CD4-positive, alpha-beta T cell treated with Interleukin-10 for 1 hour (primary cell): ENCODE measurements at regions not wholly inside any gene's neighbourhood (a gene's known extent, or its start where the extent isn't known, plus 50 kb on each side); places are given as distances from the start of the nearest gene placed in this dataset.
"Not testable (repeated sequence)": the region's sequence is repeated elsewhere in the genome, so short reads cannot be mapped to it uniquely, and the experiment has no call there.

ENCODE experiments used
- DNase-seq: peaks from one replicate; pipeline ENCODE4 v3.0.0-alpha.2; 2020

DNA sequence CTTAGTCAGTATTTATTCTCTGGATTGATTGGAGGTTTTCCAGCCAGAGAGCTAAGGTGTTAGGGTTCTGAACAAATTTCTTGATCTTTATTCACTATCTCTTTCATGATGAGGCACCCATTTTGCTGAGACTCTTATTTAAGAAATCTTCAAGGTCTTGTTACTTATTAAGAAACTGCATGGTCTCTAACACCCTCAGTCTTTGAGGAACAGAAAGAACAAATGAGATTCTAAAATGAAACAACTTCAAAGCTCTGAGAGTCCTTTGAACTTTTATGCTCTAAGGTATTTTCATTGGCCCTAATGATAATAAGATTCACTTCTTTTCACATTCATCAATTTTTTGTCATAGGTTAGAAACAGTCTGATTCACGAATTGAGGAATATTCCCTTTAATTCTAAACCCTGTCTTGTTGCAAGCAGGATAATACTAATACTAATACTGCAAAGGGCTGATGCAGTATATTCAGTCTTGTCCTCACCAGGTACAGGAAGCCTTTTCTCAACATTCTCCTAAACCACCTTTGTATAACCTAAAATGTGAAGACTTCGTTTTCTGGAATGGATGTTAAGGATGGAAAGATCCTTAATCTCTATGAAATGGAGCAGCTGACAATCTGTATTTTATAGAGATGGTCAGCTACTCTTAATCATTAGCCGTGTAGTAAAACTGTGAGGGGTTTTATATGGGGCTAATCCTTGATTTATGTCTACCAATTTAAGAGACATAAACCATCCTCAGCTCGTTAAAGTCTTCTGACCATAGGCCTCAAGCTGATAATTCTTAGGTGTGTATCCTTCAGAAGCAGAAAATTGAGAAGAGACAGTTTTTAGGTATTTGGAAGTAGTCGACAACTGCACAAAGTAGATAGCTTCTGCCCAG lies 198.3 kb downstream of the OTOL1 start:
- no peak for DNase-seq

DNA sequence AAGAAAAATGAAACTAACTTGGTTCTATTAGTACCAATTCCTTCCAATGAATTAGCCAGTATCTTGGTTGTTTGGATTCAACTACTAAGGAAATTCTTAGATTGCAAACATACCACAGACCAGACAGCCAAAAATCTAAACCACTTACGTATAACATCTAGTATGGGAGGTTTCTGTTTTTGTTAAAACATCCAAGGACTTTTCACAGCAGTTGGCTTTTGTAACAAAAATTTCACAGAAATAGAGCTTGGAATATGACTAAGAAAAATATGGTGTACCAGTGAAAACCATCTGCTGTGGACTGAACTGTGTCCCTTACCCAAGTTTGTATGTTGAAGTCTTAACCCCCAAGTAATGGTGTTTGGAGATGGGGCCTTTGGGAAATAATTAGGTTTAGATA lies 199.2 kb downstream of the OTOL1 start:
- DNase-seq: no peak

DNA sequence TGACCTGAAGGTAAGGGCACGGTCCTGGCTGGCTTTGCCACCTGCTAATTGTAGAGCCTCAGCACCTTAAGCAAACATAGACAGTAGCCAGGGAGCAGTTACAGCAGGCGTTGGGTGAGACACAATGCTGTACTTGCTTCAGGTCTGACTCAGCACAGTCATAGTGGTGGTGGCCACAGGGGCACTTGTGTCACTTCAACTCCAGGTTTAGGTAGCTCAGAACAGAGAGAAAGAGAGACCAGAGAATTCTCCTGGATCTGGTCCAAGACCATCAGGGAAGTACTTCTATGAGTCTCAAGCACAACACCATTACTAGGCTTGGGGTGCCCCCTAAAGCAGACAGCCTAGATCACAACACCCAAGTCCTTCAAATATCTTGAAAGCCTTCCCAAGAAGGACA lies 204.4 kb downstream of the OTOL1 start:
- no peak for DNase-seq

DNA sequence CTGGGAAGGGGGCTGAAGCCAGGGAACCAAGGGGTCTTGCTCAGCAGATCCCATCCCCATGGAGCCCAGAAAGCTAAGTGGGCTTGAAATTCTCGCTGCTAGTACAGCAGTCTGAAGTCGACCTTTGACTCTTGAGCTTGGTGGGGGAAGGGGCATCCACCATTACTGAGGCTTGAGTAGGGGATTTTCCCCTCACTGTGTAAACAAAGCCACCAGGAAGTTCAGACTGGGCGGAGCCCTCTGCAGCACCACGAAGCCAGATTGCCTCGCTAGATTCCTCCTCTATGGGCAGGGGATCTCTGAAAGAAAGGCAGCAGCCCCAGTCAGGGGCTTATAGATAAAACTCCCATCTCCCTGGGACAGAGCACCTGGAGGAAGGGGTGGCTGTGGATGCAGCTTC lies 210.6 kb downstream of the OTOL1 start:
- not testable (repeated sequence) for DNase-seq

DNA sequence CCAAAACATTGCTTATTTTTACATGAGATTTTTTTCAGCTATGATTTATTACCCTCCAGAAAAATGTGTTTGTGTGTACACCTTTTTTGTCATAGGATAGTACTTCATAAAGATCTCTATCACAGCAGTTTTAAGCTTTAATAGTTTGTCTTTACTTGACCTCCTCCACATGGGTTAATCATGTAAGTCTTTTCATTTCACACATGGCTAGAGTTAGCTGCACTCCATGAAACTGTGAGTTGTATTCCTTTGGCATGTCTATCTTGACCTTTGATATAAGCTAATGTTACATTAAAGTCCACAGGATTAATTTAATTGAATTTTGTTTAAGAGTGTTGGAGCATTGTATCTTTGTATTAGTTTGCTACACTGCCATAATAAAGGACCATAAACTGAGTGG lies 217.1 kb downstream of the OTOL1 start:
- DNase-seq: no peak

DNA sequence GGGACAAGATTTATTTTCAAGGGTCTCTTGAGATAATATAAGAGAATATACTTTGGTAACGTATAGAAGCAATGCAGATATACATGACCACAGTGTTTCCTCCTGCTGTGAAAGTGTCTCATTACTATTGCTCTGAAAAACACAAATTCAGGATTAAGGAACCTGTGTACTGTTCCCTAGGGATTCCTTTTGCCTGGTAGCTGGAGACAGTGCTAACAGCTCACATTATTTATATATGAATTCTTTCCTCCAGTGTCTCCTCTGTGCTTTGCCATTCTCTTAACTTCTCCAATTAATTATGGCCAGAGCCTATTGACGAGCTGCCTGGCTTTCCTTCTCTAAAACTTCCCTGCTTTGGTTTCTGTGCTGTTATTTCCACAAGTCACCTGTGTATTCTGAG lies 235.4 kb downstream of the OTOL1 start:
- DNase-seq: no peak

DNA sequence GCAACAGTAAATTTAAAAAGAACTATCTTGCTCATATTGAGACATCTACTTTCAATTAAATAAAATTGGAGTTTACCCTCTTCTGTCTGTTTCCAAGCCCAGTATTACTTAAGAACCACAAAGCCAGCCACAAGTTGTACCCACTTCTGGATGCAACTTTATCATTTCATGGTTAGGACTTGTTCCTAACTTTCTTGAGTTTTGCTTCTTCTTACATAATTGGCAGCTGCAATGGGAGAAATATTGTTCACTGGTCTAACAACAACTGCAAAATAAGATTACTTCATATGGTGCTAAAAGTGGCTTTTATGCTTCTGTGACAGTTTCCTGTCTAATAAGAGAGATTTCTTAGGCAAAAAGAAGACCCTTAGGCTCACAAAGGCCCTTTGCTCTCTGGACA lies 240.6 kb downstream of the OTOL1 start:
- no peak for DNase-seq

DNA sequence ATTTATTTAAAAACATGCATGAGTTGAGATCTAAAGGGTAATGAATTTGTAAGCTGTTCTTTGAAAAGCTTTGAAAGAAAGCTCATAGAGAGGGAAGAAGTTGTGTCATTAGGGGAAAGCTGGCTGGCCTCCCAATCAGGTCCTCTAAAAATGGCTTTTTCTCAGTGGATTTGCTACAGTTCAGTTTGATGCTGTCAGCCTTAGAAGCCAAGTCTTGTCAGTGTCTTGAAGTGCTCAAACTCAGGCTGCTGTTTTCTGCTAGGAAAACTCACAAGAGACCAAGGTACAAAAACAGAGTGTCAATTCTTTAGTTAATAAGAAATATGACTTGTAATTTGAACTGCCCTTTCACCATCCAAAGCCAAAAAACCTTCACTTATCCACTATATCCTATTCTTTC lies 243.8 kb downstream of the OTOL1 start:
- no peak for DNase-seq

DNA sequence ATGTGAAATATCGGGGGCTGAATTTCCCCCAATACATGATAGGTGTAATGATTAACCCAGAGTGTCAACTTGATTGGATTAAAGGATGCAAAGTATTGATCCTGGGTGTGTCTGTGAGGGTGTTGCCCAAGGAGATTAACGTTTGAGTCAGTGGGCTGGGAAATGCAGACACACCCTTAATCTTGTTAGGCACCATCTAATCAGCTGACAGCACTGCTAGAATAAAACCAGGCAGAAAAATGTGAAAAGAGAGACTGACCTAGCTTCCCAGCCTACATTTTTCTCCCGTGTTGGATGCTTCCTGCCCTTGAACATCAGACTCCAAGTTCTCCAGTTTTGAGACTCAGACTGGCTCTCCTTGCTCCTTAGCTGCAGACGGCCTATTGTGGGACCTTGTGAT lies 247.8 kb downstream of the OTOL1 start:
- DNase-seq: no peak

DNA sequence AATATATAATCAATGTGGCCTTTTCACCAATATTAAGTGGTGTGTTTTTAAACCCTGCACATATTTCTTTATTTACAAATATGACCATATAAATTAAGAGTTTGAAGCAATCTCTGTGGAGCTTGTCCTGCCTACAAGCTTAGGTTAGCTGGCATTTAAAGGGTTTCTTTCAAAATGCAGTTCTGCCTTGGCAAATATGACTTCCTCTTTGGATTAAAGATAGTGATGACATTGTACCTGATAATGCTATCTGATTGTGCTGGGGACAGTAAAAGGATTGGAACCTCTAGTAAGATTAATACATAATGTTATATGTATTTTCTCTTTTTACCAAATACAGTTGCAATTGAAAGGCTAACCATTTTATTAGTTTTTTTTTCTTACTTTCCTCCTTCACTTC lies 249.1 kb downstream of the OTOL1 start:
- DNase-seq: no peak

DNA sequence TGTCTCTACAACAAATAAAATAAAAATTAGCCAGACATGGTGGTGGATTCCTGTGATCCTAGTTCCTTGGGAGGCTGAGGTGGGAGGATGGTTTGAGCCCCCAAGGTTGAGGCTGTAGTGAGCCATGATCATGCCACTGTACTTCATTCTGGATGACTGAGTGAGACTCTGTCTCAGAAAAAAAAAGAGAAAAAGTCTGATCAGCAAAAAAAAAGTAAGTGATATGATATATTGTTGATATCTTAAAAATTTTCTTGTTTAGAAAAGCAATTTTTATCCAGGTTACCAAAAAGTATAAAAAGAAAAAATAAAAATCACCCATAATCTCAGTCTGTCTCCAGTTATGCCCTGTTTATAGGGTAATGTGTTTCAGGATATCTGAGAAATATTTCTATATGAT lies 251.4 kb downstream of the OTOL1 start:
- no peak for DNase-seq

DNA sequence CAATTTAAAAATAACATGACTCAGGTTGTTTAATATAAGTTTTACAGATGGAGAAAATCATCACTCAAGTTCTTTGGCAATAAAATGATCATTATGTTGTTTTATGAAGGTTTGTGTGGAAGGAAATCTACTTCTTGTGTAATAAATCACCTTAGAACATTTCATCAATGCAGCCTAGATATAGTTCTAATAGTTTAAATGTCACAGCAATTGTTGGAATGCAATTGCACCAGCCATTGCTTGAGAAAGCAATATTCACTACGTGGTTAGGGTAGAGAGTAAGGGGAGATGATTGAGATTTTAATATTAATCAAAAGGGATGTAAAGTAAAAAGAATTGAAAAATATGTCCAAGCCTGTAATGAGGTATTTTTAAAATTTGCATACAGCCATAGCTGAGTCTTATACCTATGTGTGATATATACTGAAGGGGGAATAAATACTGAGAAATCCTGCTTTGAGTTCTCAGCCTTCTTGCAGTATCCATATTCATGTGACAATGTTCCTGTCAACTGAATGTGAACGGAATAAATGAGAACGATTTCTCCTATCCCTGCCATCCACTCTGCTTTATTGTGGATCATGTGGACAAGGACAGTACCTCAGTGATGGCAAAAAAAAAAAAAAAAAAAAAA lies 257.9 kb downstream of the OTOL1 start:
- DNase-seq: no peak

DNA sequence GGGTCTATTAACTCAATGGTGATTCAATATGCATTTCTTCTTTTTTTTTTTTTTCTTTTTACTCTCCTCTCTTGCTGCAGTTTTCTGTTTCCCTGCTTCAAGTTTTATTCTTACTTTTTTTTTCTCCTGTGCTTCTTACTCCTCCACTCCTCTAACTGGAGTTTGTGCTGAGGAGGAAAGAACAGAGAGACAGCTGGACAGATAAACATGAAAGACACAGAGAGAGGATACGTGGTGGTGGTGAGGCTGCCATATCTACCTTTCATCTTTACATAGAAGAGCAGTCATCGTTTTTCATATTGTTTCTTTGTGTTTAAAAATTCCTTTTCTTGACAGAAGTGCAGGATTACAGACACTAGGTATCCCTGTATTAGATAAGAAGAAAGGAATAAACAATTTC lies 262.8 kb downstream of the OTOL1 start:
- no peak for DNase-seq

DNA sequence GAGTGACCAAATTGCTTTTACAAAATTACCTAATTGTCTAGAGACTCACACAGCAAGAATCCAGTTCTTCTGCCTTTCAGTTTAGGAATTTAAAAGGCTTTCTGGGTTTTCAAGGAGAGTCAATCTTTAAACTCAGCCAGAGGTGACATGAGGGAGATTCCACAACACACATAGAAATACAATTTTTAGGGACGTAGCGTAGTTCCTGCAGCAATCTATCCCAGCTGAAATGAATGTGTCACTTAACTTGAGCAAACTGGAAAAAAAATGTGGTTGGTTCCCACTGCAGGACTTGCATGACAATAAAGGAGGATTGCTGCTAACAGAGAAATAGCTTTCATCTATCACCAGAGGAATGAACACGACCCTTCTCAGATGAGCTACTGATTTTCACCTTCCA lies 269.7 kb downstream of the OTOL1 start:
- DNase-seq: no peak

DNA sequence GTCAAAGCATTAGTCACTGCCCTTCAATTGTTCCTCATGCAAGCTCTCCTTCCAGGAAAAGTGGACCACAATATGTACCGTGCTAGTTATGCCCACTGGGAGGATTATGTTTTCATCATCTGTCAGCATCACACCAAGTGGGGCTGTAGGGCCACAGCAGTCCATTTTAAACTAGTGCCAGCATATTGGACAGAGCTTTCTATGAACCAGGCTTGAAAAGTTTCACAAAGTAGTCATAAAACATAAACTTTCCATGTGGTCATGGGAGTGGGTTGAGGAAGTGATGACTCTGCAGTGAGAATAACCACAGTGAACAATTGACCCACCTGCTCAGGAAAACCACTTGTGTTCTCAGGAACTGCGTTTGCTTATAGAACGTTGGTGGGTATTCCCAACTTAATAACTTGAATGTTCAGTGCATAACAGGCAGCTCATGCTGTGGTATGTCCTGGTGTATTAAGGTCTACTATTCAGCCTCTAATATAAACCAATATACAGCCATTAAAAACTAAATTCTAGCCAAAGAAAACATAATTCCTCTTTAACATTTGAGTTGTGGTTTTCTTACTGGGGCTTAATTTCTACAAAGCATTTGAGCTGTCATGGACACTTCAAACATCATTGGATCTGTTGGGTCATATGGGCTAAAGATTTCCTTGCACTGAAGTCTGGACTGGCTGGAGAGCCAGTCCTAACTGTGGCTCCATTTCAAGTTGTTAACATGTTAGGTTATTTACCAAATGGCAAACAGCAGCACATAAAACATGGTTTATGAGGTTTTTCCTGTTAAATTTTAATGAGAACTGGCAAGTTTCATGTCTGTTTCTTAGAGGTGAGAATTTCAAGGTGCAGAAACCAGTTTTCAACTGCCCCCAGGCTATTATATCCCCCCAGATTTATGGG lies 274.1 kb downstream of the OTOL1 start:
- DNase-seq: no peak

DNA sequence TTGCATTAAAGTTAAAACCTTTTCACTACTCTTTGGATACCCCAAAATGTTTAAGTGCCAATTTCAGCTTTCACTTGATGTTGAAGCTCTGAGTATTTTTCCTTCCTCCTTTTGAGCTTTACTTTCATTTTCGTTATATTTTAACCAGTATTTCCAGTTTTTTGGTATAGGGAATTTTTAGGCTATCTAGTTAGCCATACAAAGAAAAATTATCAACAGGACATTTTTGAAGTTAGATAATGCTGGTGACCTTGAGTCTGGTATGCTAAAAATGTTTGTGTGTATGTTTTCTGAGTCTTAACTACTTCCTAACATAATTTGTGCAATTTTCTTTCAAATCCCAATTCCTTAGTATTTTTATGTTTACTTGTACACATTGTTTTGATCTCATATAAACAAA lies 284.8 kb downstream of the OTOL1 start:
- no peak for DNase-seq

DNA sequence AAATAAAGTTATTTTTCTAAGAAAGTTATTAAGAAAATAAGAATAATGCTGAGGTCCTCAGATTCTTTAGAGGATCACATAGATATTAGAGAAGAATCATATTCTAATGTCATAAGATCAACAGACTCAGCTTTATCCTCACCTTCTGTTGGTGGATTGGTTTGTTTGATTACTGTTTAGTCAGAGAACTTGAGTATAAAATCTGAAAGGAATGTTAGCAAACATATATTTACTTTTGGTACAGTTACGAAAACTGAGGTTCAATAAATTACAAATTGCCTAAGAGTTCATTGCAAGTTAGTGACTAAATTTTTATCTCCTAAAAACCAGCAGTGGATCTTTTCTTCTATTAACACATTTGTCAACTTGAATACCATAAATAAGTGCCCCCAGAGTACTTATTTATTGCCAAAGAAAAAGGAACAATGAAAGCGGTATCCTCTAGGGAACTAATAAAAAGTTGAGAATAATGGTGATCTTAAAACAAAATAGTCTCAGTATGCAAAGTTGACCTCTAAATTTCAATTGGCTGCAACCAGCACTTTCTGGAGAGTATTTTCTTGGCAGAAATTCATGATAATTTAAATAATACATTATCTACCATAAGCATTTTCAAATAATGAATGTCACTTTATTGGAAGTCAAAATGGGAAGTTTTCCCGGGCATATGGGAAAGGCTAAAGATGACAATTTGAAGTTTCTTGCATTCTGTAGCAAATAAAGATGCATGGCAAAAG lies 296.8 kb downstream of the OTOL1 start:
- no peak for DNase-seq

DNA sequence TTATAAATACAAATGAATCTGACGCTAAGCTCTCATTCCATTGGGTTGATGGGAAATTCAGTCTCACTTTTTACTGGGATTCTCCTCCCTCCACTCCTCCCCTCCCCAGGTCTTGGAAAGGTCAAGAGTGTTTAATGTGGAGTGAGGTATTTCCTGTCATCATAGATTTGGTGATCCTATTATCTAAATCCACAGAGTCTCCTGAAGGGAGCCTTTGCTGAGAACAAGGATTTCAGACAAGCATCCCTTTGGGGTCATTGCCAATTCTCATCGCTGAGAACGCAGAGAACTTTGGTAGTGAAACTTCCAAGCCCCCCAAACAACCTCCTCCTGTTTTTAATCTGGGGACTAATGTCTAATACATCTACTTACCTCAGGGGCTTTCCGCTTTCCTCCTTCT lies 297.9 kb downstream of the OTOL1 start:
- DNase-seq: no peak

DNA sequence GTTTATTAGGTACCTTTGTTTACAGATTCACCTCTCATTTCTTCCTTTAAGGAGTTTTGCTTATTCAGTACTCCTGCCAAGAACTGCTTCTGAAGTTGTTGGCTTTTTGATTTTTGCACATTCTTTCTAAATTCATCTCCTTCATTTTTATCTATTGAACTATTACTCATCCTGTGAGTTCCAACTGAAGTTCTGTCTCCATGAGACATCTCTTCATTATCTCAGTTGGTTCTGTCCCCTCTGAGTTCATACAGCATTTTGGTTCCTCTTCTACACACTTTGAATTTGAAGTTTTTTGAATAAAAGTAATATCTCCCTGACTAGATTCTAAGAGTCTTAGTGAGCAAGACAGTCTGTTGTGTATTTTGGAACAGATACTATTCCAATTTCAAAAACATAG lies 299.7 kb downstream of the OTOL1 start:
- DNase-seq: no peak

DNA sequence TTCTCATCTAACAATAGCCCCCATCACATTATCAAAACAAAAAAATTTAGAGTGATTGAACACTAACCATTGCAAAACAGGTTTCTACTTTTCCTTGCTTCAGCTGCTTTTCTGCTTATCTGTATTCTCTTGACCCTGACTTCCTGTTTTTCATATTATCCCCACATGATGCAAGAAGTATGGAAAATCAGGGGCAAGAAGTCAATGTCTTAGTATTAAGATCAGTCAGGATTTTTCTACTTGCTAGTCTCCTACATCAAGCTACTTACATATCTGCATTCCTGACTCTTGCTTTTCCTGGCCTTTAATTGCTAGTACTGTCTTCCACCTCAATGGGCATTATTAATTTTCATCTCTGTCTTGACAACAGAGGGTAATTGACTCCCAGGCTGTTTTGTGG lies 300.2 kb downstream of the OTOL1 start:
- DNase-seq: no peak

DNA sequence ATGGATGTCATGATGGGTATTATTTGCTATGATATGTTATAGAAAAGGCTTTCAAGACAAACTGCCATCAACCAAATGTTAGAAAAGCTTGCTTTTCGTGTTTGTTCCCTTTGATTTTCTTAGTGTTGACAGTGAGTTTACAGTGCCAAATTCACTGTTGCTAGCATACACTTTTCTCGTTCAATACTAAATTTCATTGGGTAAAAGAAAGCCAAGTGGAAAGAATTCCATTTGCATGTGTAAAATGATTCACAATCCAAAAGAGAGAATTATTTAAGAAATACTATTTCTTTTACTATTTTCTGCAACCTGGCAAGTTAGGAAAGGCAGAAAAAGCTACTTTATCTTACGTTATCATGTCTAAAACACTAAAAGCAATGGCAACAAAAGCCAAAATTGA lies 301.4 kb downstream of the OTOL1 start:
- DNase-seq: no peak

DNA sequence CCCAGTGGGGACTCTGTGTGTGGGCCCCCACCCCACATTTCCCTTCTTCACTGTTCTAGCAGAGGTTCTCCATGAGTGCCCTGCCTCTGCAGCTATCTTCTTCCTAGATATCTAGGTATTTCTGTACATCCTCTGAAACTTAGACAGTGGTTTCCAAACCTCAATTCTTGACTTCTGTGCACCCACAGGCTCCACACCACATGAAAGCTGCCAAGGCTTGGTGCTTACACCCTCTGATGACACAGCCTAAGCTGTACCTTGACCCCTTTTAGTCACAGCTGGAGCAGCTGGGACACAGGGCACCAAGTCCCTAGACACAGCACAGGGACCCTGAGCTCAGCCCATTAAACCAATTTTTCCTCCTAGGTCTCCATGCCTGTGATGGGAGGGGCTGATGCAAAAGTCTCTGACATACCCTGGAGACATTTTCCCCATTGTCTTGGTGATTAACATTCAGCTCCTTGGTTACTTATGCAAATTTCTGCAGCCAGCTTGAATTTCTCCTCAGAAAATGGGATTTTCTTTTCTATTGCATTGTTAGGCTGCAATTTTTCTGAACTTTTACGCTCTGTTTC lies 304.5 kb downstream of the OTOL1 start:
- no peak for DNase-seq

DNA sequence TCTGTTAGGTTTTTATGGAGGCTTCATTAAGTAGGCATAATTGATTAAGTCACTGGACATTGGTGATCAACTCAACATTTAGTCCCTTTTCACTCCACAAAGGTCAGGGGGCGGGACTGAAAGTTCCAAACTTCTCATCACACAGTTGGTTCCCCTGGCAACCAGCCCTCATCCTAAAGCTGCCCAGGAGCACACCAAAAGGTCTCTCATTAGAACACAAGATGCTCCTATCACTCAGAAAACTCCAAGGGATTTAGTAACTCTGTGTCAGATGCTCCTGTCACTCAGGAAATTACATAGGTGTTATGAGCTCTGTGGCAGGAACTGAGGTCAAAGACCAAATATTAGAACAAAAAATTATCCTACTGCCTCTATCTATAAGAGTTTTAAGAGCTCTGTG lies 321.5 kb downstream of the OTOL1 start:
- DNase-seq: no peak
